Fibroblast of lung (primary cell): ENCODE measurements at regions not wholly inside any gene's neighbourhood (a gene's known extent, or its start where the extent isn't known, plus 50 kb on each side); places are given as distances from the start of the nearest gene placed in this dataset.

ENCODE experiments used
- DNase-seq, 2 donors: peaks; one replicate each; pipeline versions ENCODE4 v3.0.0 to v3.0.0-alpha.2; 2010; ENCODE audit warnings: low read depth in 2 of 2
- H2AFZ ChIP-seq: 2 replicates; pipeline ENCODE4 v1.5.1; 2012; ENCODE audit warnings: low read length, control low read depth, inconsistent platforms
- H3K27ac ChIP-seq: 2 replicates; pipeline ENCODE4 v1.5.1; 2011; ENCODE audit warnings: low read length, control low read depth; ENCODE audit not compliant: insufficient read depth
- H3K27me3 ChIP-seq: 2 replicates; pipeline ENCODE4 v1.5.1; 2011; ENCODE audit warnings: mild to moderate bottlenecking, low read length; ENCODE audit not compliant: control insufficient read depth, insufficient read depth
- H3K36me3 ChIP-seq: 2 replicates; pipeline ENCODE4 v1.5.1; 2011; ENCODE audit warnings: low read length; ENCODE audit not compliant: control insufficient read depth, insufficient read depth
- H3K4me1 ChIP-seq: 2 replicates; pipeline ENCODE4 v1.5.1; 2011; ENCODE audit warnings: low read length; ENCODE audit not compliant: control insufficient read depth, insufficient read depth; ENCODE audit errors: extremely low read depth
- H3K4me2 ChIP-seq: 2 replicates; pipeline ENCODE4 v1.5.1; 2011; ENCODE audit warnings: low read length, control low read depth; ENCODE audit not compliant: insufficient read depth; ENCODE audit errors: extremely low read depth
- H3K4me3 ChIP-seq, 4 experiments: fragments of 200-600 bp in 1 of 4; sonication (generic) in 1 of 4; replicated peaks in 1 of 4; 2 replicates each; pipeline ENCODE4 v1.5.1; 2011 to 2016; ENCODE audit warnings: low read length in 4 of 4, low read depth in 3 of 4, mild to moderate bottlenecking in 3 of 4, control low read depth in 2 of 4, inconsistent platforms in 1 of 4, mixed read lengths in 1 of 4; ENCODE audit not compliant: insufficient read depth in 1 of 4; ENCODE audit errors: control extremely low read depth in 1 of 4
- H3K79me2 ChIP-seq: 2 replicates; pipeline ENCODE4 v1.5.1; 2012; ENCODE audit warnings: mild to moderate bottlenecking, low read length, inconsistent platforms; ENCODE audit not compliant: control insufficient read depth, insufficient read depth
- H3K9ac ChIP-seq: 2 replicates; pipeline ENCODE4 v1.5.1; 2011; ENCODE audit warnings: mild to moderate bottlenecking, low read length, control low read depth; ENCODE audit not compliant: insufficient read depth
- H3K9me3 ChIP-seq: 2 replicates; pipeline ENCODE4 v1.5.1; 2012; ENCODE audit warnings: low read depth, low read length; ENCODE audit not compliant: control insufficient read depth, insufficient read depth
- H4K20me1 ChIP-seq: 2 replicates; pipeline ENCODE4 v1.5.1; 2011; ENCODE audit warnings: low read length; ENCODE audit not compliant: control insufficient read depth, insufficient read depth; ENCODE audit errors: extremely low read depth
- EZH2 ChIP-seq: IDR thresholded peaks from 2 replicates; pipeline ENCODE4 v1.5.1; 2012; ENCODE audit warnings: low read length, control low read depth, mild to moderate bottlenecking; ENCODE audit errors: missing control alignments
- TF ChIP-seq, protein P1 (sequence below), 2 donors: IDR thresholded peaks in 1 of 2; conservative IDR thresholded peaks in 1 of 2; 1 replicate in 1 of 2; 2 replicates in 1 of 2; pipeline ENCODE4 v1.5.1; 2011 to 2012; ENCODE audit warnings: low read length in 2 of 2, control low read depth in 1 of 2, inconsistent platforms in 1 of 2, low read depth in 1 of 2, mild to moderate bottlenecking in 1 of 2

- no peak overlapping the region for H3K9ac ChIP-seq
- no peak overlapping the region for H3K4me2 ChIP-seq
- TF ChIP-seq, protein P1, sequence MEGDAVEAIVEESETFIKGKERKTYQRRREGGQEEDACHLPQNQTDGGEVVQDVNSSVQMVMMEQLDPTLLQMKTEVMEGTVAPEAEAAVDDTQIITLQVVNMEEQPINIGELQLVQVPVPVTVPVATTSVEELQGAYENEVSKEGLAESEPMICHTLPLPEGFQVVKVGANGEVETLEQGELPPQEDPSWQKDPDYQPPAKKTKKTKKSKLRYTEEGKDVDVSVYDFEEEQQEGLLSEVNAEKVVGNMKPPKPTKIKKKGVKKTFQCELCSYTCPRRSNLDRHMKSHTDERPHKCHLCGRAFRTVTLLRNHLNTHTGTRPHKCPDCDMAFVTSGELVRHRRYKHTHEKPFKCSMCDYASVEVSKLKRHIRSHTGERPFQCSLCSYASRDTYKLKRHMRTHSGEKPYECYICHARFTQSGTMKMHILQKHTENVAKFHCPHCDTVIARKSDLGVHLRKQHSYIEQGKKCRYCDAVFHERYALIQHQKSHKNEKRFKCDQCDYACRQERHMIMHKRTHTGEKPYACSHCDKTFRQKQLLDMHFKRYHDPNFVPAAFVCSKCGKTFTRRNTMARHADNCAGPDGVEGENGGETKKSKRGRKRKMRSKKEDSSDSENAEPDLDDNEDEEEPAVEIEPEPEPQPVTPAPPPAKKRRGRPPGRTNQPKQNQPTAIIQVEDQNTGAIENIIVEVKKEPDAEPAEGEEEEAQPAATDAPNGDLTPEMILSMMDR (conservative IDR thresholded peaks at IDR 0.05 in 1 of 2, IDR thresholded peaks at IDR 0.05 in 1 of 2; ENCODE audit: low read depth in 1 of 2, low read length in 2 of 2): no peak
- no peak for TF ChIP-seq EZH2
- no peaks in the 10 kb centered on the region for H4K20me1 ChIP-seq
- DNase-seq: peak in 1 of 2 donors; percentile 36
- H3K4me3 ChIP-seq: no peak overlapping the region
- no peaks in the 10 kb centered on the region for H3K36me3 ChIP-seq
- H3K4me1 ChIP-seq: no peaks in the 10 kb centered on the region
- no peaks in the 10 kb centered on the region for H3K79me2 ChIP-seq
- no peak overlapping the region for H3K27ac ChIP-seq
- no peaks in the 10 kb centered on the region for H3K9me3 ChIP-seq
- no peaks in the 10 kb centered on the region for H3K27me3 ChIP-seq
- no peak overlapping the region for H2AFZ ChIP-seq
These were observed 270.5 kb upstream of the PPARGC1A start for GRCh38 chr4:24160358-24160757.

DNA sequence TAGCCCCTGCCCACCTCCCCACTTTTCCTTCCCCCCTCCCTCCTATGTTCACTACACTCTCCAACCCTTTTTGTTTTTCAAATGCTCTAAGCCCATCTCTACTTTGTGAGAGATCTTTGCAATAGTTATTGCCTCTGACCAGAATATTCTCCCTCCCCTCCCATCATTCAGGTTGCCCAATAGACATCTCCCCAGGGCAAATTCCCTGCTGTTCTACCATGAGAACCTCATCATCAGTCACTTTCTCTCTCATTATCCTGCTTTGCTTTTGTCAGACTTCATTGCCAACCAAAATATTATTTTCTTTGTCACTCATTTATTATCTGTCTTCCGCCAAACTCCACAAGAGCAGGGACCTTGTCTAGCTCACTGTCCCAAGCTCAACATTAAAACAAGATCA is 268.2 kb upstream of the PPARGC1A start:
- no peaks in the 10 kb centered on the region for H3K27me3 ChIP-seq
- H3K79me2 ChIP-seq: no peaks in the 10 kb centered on the region
- no peak overlapping the region for H3K9ac ChIP-seq
- TF ChIP-seq, protein P1 (conservative IDR thresholded peaks at IDR 0.05 in 1 of 2, IDR thresholded peaks at IDR 0.05 in 1 of 2; ENCODE audit: low read depth in 1 of 2, low read length in 2 of 2): no peak
- no peak for TF ChIP-seq EZH2
- H3K4me1 ChIP-seq: no peaks in the 10 kb centered on the region
- H2AFZ ChIP-seq: no peak overlapping the region
- H4K20me1 ChIP-seq: no peaks in the 10 kb centered on the region
- no peaks in the 10 kb centered on the region for H3K9me3 ChIP-seq
- H3K4me2 ChIP-seq: no peak overlapping the region
- no peak overlapping the region for H3K4me3 ChIP-seq
- H3K36me3 ChIP-seq: no peaks in the 10 kb centered on the region
- H3K27ac ChIP-seq: no peak overlapping the region
- no peak for DNase-seq

GRCh38 chr4:24150034-24150433 is 260.2 kb upstream of the PPARGC1A start:
- Histone ChIP-seq H3K4me2 (no peak overlapping the region), H3K79me2 (no peaks in the 10 kb centered on the region), H3K4me1 (no peaks in the 10 kb centered on the region), H2AFZ (no peak overlapping the region), H3K4me3 (no peak overlapping the region), H4K20me1 (no peaks in the 10 kb centered on the region), H3K9ac (no peak overlapping the region), H3K27ac (no peak overlapping the region), H3K9me3 (no peaks in the 10 kb centered on the region), H3K27me3 (no peaks in the 10 kb centered on the region), H3K36me3 (no peaks in the 10 kb centered on the region)
- TF ChIP-seq, protein P1 (conservative IDR thresholded peaks at IDR 0.05 in 1 of 2, IDR thresholded peaks at IDR 0.05 in 1 of 2; ENCODE audit: low read depth in 1 of 2, low read length in 2 of 2): no peak
- no peak for TF ChIP-seq EZH2
- no peak for DNase-seq
